ENCODE measurements at regions not wholly inside any gene's neighbourhood (a gene's known extent, or its start where the extent isn't known, plus 50 kb on each side); places are given as distances from the start of the nearest gene placed in this dataset.
"Not testable (repeated sequence)": the region's sequence is repeated elsewhere in the genome, so short reads cannot be mapped to it uniquely, and the experiment has no call there.

DNA sequence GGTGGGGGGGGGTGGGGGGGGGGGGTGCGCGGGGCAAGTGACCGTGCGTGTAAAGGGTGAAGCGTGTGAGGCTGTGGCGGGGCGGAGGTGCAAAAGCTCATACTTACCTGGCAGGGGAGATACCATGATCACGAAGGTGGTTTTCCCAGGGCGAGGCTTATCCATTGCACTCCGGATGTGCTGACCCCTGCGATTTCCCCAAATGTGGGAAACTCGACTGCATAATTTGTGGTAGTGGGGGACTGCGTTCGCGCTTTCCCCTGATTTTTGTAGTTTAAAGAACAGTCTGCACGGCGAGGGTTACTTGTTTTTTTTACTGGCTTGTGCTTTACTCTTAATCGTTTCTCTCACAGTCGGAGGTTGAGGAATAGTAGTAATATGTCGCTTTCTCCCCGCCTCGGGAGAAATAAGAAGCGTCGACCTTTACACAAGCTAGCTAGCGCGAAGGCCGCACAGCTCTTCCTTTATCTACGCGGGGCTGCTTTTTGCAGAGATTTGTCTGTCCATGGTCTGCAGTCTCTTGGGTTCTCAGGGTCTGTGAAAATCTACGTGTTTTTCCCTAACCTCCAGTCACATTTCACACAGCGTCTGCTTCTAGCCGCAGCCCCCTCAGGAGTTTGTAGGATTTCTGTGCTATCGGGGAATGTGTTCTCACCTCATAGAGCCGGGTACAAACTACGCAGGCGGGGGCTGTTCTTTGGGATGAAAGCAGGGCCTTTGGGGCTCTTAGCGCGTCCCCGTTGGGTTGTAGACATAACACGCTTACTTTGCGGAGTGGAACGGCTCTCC, 148.1 kb upstream of the NOTCH2NLA start:
- TF ChIP-seq POLR2A (IDR thresholded peaks at IDR 0.05; ENCODE audit: extremely low read depth, insufficient read length): peak; percentile 86
- TF ChIP-seq, protein P1, sequence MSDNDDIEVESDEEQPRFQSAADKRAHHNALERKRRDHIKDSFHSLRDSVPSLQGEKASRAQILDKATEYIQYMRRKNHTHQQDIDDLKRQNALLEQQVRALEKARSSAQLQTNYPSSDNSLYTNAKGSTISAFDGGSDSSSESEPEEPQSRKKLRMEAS (IDR thresholded peaks at IDR 0.05; ENCODE audit: low read depth, low read length): 0 out of 2 replicates have a peak, but pooled peaks have one; percentile 14
- peak overlapping the region; percentile 46 for H3K4me3 ChIP-seq (ENCODE audit: low read depth, low read length)
- peak; percentile 97 for DNase-seq (ENCODE audit: low read depth)

DNA sequence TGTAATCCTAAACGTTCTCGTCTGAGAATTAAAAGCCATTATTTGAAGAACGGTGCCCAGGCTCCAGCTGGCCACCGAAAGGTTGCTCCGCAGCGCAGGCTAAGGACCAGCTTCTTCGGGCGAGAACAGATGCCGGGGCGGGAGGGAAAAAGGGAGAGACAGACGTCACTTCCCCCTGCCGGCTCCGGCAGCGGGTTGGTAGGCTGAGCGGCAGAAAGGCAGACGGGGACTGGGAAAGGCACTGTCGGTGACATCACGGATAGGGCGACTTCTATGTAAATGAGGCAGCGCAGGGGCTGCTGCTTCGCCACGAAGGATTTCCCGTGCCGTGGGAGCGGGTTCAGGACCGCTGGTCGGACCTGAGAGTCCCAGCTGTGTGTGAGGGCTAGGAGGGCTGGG, 147.5 kb upstream of the NOTCH2NLA start:
- H3K4me3 ChIP-seq (ENCODE audit: low read depth, low read length): peak overlapping the region; percentile 42
- DNase-seq (ENCODE audit: low read depth): peak; percentile 78

DNA sequence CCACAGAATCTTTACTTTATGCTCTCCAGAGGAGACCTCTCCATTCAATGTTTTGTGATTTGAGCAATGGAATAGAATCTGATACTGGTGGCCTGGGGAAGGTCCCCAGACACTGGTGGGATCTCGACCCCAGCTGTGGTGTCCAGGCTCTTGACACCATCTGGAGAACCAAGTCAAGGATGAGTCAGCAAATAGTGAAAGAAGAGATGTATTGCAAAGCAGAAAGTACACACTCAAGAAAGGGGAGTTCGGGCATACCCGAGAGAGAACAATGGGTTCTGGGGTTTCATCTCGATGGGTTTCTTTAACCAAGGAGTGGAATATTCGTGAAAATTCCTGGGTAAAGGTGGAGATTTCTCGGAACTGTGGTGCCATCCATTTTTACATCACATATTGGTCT, 146.3 kb upstream of the NOTCH2NLA start:
- not testable (repeated sequence) for H3K4me3 ChIP-seq (ENCODE audit: low read depth, low read length); DNase-seq (ENCODE audit: low read depth)

DNA sequence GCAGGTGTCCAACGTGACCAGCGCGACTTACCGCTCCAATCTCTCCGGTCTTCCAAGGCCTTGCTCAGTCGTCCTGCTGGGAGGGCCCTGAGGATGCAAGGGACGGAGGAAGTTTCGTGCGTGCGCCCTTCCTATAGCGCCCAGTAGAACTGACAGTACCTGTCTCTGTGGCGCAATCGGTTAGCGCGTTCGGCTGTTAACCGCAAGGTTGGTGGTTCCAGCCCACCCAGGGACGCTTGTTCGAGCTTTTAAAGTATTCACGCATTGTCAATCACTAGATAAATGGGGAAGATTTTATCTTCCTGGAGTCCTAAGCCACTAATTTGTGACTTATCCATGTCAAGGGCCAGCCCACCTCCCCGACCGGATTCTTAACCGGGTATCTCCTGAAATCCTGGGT, 141.1 kb upstream of the NOTCH2NLA start:
- H3K4me3 ChIP-seq (ENCODE audit: low read depth, low read length): not testable (repeated sequence)
- peak; percentile 25 for DNase-seq (ENCODE audit: low read depth)

DNA sequence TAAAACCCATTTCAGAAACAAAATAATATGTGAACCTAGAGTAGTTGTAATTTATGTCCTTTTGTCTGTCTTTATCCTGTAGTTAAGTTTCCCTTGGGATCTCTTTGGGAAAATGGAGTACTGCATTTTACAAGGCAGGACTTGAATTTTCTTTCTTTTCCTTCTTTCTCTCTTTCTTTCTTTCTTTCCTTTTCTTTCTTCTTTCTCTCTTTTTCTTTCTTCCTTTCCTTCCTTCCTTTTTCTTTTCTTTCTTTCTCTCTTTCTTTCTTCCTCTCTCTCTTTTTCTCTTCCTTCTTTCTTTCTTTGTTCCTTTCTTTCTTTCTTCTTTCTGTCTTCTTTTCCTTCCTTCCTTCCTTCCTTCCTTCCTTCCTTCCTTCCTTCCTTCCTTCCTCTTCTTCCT, 126.6 kb upstream of the NOTCH2NLA start:
- not testable (repeated sequence) for DNase-seq (ENCODE audit: low read depth); H3K4me3 ChIP-seq (ENCODE audit: low read depth, low read length)

DNA sequence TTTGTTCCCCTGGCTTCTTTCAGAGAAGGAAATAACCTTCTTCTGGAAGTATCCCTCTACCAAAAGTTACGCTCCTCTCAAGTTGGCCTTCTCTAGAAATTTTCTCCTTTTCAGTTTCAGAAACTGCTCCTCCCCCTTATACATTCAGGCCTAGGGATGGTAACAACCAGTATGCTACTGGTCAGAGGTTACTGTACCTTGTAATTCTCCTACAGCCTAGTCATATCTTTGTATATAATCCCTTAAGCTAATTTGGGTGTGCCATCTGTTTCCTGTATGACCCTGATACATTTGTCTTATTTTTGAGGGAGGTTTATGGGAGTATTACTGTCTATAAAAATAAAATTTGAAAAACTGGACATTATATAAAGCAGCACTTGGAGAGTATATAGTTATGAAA, 98.0 kb upstream of the NOTCH2NLA start:
- not testable (repeated sequence) for H3K4me3 ChIP-seq (ENCODE audit: low read depth, low read length); DNase-seq (ENCODE audit: low read depth)

DNA sequence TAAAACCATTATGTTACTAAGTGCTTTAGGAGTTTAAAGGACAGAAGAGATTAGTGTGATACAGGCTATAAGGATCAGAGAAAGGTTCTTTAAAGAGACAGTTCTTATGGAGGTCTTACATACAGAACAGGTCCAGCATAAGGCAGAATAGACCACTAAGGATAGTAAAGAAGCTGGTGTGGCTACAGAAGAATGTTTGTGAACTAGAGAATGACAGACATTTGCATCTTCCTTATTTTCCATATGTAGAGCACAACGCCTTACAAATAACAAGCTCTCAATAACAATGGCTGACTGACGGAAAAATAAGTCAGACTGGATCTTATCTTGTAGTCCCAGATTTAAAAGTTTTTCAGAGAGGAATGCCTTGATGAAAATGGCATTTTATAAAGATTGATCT, 95.6 kb upstream of the NOTCH2NLA start:
- H3K4me3 ChIP-seq (ENCODE audit: low read depth, low read length); DNase-seq (ENCODE audit: low read depth): not testable (repeated sequence)

DNA sequence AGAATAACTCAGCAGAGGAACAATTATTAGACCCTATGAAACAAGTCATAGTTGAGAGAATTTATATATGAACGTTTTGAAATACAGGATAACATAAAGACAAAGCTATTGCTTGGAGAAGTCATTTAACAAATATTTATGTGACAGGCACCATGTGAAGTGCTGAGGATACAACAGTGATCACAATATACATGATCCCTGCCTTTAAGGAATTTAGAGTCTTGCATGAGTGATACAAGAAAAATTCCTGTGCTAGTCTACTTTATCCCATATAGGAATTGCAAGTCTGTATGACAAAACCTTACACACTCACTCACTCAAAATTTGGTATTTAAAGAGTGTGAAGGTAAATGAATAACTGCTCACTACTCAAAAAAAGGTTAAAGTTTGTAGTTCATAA, 94.5 kb upstream of the NOTCH2NLA start:
- not testable (repeated sequence) for DNase-seq (ENCODE audit: low read depth); H3K4me3 ChIP-seq (ENCODE audit: low read depth, low read length)

DNA sequence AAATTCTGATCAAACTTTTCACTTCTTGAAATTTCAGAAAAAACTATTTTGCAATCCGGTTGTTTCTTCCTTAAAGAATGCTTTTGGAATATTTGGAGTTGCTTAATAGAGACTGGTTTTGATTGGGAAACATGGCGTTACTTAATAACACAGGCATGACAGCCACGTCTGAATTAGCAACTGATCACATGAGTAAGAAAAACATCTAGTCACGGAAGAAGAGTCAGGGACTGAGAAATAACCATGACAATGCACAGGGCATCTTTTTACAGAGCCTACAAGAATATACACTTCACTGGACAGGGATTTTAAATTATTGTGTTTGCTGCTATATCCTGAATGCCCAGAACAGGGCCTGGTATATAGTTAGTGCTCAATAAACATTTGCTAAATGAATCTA, 94.1 kb upstream of the NOTCH2NLA start:
- not testable (repeated sequence) for DNase-seq (ENCODE audit: low read depth); H3K4me3 ChIP-seq (ENCODE audit: low read depth, low read length)

DNA sequence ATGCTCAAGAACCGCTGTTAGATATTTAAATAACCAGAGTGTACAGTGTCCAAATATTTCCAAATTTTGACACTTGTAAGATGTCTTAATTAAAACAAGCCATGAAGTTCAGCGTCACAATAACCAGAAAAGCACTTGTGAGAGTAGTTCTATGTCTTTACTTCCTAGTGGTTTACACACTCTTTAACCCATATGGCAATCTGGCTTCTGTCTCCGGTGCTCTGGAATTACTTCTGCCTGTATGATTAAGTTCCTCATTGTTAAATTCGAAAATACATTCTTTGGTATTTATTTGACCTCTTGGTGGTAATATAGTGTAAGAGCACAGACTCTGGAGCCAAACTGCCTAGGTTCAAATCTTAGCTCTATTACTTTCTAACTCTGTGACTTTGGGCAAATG, 89.9 kb upstream of the NOTCH2NLA start:
- H3K4me3 ChIP-seq (ENCODE audit: low read depth, low read length); DNase-seq (ENCODE audit: low read depth): not testable (repeated sequence)

DNA sequence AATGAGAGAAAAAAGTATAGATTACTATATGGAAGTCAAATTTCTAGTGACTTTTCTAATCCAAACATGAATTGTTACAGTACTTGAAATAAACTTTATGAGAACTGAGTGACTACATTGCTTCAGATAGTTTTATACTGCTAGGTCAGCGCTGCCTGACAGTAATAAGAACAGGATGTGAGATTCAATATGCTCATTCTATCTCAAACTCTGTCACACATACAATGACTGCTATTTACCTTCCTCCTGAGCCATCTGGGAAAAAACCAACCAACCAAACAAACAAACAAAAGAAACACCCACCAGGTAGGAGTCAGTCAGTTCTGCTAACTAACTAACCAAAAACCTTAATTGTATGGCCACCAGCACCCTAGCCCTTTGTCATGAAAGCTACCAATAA, 89.0 kb upstream of the NOTCH2NLA start:
- H3K4me3 ChIP-seq (ENCODE audit: low read depth, low read length); DNase-seq (ENCODE audit: low read depth): not testable (repeated sequence)

DNA sequence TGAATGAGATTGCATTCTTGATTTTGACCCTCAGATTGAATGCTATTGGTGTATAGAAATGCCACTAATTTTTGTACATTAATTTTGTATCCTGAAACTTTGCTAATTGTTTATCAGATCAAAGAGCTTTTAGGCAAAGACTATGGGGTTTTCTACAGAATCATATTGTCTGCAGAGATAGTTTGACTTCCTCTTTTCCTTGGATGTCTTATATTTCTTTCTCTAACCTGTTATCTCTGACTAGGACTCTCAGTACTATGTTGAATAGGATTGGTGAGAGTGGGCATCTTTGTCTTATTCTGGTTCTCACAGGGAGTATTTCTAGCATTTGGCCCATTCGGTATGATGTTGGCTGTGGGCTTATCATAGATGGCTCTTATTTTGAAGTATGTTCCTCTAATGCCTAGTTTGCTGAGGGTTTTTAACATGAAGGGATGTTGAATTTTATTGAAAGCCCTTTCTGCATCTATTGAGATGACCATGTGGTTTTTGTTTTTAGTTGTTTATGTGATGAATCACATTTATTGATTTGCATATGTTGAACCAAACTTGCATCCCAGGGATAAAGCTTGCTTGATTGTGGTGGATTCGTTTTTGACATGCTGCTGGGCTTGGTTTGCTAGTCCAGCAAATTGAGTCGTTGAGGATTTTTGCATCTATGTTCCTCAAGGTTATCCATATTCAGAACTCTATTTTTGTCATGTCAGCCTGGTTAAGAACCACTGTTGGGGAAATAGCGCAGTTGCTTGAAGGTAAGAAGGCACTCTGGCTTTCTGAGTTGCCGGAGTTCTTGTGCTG, 85.8 kb upstream of the NOTCH2NLA start:
- not testable (repeated sequence) for DNase-seq (ENCODE audit: low read depth); H3K4me3 ChIP-seq (ENCODE audit: low read depth, low read length)

DNA sequence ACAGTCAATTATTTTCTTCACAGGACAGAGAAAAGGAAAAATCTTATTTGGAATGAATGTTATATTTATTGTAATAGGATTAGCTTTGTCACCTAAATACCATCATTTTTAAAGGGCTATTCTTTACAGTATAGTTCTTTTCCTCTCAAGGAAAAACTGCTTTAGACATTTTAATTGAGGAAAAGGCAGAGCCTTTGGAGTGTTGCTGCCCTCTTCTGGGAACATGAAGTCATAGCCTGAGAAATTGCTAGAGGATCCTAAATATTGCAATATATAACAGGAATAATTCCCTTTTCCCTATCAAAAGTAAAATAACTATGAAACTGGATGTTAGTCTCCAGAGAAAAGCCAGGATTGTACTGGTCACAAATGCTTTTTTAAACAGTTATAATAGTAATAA, 81.8 kb upstream of the NOTCH2NLA start:
- H3K4me3 ChIP-seq (ENCODE audit: low read depth, low read length); DNase-seq (ENCODE audit: low read depth): not testable (repeated sequence)

DNA sequence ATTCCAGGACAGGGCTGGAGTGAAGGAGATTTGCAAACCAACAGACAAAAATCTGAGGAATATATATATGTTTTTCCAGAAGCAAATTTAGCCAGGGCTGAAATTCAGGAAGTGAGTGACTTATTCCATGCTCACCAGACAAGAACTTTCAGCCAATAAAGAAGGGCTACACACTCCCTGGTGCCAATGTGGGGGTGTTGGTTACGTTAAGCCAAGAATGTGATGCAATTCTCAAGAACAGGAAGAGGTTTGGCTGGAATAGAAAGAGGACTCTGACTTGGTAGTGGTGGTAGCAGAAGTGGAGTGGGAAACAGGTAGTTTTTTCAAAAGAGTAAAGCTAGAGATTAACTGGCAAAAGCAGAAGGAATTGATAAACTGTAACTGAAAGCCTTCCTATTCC, 80.6 kb upstream of the NOTCH2NLA start:
- H3K4me3 ChIP-seq (ENCODE audit: low read depth, low read length); DNase-seq (ENCODE audit: low read depth): not testable (repeated sequence)

DNA sequence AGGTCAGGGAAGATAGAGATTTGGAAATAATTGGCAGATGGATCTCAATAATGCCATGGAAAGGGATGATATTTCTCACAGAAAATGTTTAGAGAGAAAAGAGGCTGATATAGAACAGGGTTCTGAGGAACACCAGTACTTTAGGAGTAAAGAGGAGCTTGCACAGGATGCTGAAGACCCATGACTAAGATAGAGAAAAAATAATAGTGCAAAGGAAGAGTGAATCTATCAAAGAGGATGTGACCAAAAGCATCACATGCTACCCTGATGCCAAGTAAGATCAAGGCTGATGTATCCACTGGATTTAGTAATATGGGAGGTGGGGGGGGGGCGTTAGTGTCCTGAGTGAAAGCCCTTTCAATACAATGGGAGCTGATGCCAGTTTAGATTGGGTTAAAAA, 80.1 kb upstream of the NOTCH2NLA start:
- H3K4me3 ChIP-seq (ENCODE audit: low read depth, low read length); DNase-seq (ENCODE audit: low read depth): not testable (repeated sequence)

DNA sequence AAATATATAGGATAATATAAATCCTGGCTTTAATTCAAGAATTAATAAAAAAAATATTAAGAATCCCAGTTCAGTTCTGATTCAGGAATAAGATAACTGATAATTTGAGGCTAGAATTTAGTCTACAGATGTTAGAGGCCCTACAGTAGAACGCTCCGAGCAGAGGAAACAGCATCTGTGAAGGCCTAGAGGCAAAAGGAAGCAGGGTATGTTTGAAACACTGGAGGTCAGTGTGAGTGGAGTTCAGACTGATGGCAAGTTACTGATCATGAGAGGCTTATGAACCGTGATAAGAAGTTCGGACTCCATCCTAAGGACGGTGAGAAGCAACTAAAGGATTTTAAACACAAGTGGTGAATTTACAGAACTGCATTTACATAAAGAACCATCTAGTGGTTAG, 79.3 kb upstream of the NOTCH2NLA start:
- not testable (repeated sequence) for H3K4me3 ChIP-seq (ENCODE audit: low read depth, low read length); DNase-seq (ENCODE audit: low read depth)

DNA sequence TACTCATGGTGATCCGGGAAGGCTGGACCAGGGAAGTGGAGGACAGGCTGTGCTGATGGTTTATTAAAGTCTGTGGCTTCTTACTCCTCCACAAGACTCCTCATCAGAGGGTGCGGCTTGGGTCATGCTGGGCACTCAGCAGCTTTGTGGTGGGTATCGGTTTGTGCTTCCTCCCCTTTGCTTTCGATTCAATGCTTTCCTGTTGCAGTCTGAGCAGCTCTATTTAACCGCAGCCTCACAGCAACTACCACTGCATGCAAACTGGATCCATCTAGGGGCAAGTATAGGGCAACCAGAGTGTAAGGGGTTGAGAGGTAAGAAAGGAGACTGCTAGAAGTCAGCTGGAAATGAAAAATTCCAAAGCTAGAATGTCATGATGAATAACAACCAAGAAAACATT, 78.8 kb upstream of the NOTCH2NLA start:
- not testable (repeated sequence) for DNase-seq (ENCODE audit: low read depth); H3K4me3 ChIP-seq (ENCODE audit: low read depth, low read length)

DNA sequence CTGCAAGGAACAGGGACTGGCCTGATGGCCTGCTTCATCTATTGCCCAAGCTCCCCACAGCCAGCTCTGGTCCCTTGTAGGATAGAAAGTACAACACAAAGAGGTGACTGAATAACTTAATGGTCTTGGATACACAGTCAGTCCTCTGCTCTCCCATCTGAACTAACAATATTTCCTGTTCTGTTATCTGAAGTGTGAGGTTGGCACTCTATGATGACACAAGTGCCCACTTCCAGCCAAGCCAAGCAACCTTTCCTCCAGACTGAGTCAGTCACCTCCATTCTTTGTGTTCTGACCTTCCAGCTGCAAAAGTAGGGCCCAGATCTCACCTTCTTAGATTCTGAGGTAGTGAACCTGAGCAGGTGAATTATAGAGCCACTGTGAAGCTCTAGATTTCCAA, 77.8 kb upstream of the NOTCH2NLA start:
- H3K4me3 ChIP-seq (ENCODE audit: low read depth, low read length); DNase-seq (ENCODE audit: low read depth): not testable (repeated sequence)

DNA sequence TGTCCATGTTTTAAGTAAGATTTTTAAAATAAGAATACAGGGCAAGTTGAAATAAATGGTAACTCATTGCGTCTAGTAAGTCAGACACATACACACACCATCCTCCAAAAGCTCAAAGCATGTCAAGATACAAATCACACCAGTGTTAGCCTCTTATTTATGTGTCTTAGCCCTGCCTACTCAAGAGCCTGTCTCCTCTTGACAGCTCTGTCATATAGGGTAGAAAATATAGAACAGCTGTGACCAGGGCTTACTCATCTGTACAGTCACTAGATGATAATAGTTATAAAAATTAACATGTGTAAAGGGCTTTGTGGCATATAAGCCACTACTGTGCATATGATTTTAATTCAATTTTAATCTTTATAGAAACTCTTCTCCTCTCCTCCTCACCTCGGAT, 76.6 kb upstream of the NOTCH2NLA start:
- not testable (repeated sequence) for H3K4me3 ChIP-seq (ENCODE audit: low read depth, low read length); DNase-seq (ENCODE audit: low read depth)

DNA sequence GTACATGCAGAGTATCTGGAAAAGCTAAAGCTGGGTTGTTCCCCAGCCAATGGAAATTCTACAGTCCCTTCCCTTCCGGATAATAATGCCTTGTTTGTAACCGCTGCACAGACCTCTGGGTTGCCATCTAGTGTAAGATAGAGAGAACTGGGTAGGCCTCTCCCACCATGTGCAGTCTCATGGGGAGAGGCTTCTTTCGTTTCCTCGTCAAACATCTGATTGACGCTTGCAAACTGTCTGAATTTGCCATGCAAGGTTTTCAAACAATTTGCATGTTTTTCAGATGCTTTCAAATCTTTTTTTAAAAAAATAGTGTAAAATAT, 69.7 kb upstream of the NOTCH2NLA start:
- not testable (repeated sequence) for H3K4me3 ChIP-seq (ENCODE audit: low read depth, low read length); DNase-seq (ENCODE audit: low read depth)
